H9 (cell line): ENCODE measurements at regions not wholly inside any gene's neighbourhood (a gene's known extent, or its start where the extent isn't known, plus 50 kb on each side); places are given as distances from the start of the nearest gene placed in this dataset.

Experiments used
- DNase-seq: peaks from one replicate; pipeline ENCODE4 v3.0.0-alpha.2; 2017
- H2AFZ ChIP-seq: one replicate; pipeline ENCODE4 v1.6.1; 2013; ENCODE audit warnings: mild to moderate bottlenecking, low read length, control low read depth, moderate library complexity
- H2AK5ac ChIP-seq: 2 replicates; pipeline ENCODE4 v1.6.1; 2013; ENCODE audit warnings: low read length, control low read depth, mixed read lengths; ENCODE audit not compliant: insufficient read length
- H2BK120ac ChIP-seq: one replicate; pipeline ENCODE4 v1.6.1; 2013; ENCODE audit warnings: low read depth, mild to moderate bottlenecking, low read length, control low read depth, inconsistent platforms; ENCODE audit not compliant: poor library complexity, severe bottlenecking
- H2BK12ac ChIP-seq: 2 replicates; pipeline ENCODE4 v1.6.1; 2013; ENCODE audit warnings: low read length, control low read depth, mixed read lengths, low read depth; ENCODE audit not compliant: insufficient read length
- H2BK15ac ChIP-seq: 2 replicates; pipeline ENCODE4 v1.6.1; 2013; ENCODE audit warnings: low read depth, low read length, control low read depth
- H2BK20ac ChIP-seq: one replicate; pipeline ENCODE4 v1.6.1; 2013; ENCODE audit warnings: low read depth, mild to moderate bottlenecking, low read length, control low read depth, inconsistent platforms; ENCODE audit not compliant: poor library complexity, severe bottlenecking
- H2BK5ac ChIP-seq: 2 replicates; pipeline ENCODE4 v1.6.1; 2013; ENCODE audit warnings: low read length, control low read depth, mixed read lengths; ENCODE audit not compliant: insufficient read length
- H3K14ac ChIP-seq: 2 replicates; pipeline ENCODE4 v1.6.1; 2013; ENCODE audit warnings: low read length, control low read depth; ENCODE audit not compliant: insufficient read depth
- H3K18ac ChIP-seq: 2 replicates; pipeline ENCODE4 v1.6.1; 2013; ENCODE audit warnings: low read depth, mild to moderate bottlenecking, mixed read lengths, low read length, control low read depth; ENCODE audit not compliant: insufficient read length
- H3K23ac ChIP-seq: 2 replicates; pipeline ENCODE4 v1.6.1; 2013; ENCODE audit warnings: low read length, control low read depth, mixed read lengths, low read depth; ENCODE audit not compliant: insufficient read length
- H3K23me2 ChIP-seq: 2 replicates; pipeline ENCODE4 v1.6.1; 2013; ENCODE audit warnings: low read depth, mild to moderate bottlenecking, mixed read lengths, low read length, control low read depth; ENCODE audit not compliant: insufficient read length, poor library complexity, severe bottlenecking
- H3K27ac ChIP-seq: 2 replicates; pipeline ENCODE4 v1.5.1; 2013; ENCODE audit warnings: low read length, control low read depth, mixed read lengths, low read depth; ENCODE audit not compliant: insufficient read length
- H3K27me3 ChIP-seq: 2 replicates; pipeline ENCODE4 v1.6.1; 2013; ENCODE audit warnings: low read length, control low read depth, inconsistent platforms; ENCODE audit not compliant: insufficient read depth
- H3K4ac ChIP-seq: 2 replicates; pipeline ENCODE4 v1.6.1; 2013; ENCODE audit warnings: low read depth, mild to moderate bottlenecking, control low read depth, inconsistent platforms, low read length, moderate library complexity
- H3K4me1 ChIP-seq: 2 replicates; pipeline ENCODE4 v1.6.1; 2013; ENCODE audit warnings: low read length, control low read depth, inconsistent platforms; ENCODE audit not compliant: insufficient read depth
- H3K4me2 ChIP-seq: 2 replicates; pipeline ENCODE4 v1.6.1; 2013; ENCODE audit warnings: low read length, control low read depth, mixed read lengths; ENCODE audit not compliant: insufficient read length, insufficient read depth
- H3K56ac ChIP-seq: 2 replicates; pipeline ENCODE4 v1.6.1; 2013; ENCODE audit warnings: low read depth, mild to moderate bottlenecking, mixed read lengths, low read length, control low read depth; ENCODE audit not compliant: insufficient read length
- H3K79me1 ChIP-seq: 2 replicates; pipeline ENCODE4 v1.6.1; 2013; ENCODE audit warnings: low read depth, mild to moderate bottlenecking, moderate library complexity, low read length, control low read depth, inconsistent platforms; ENCODE audit not compliant: insufficient read depth, poor library complexity, severe bottlenecking
- H3K79me2 ChIP-seq: 2 replicates; pipeline ENCODE4 v1.6.1; 2013; ENCODE audit warnings: low read length, control low read depth, inconsistent platforms; ENCODE audit not compliant: insufficient read depth
- H3K9ac ChIP-seq: 2 replicates; pipeline ENCODE4 v1.6.1; 2013; ENCODE audit warnings: low read length, control low read depth, mixed read lengths; ENCODE audit not compliant: insufficient read length; ENCODE audit errors: extremely low read depth
- H3K9me3 ChIP-seq: one replicate; pipeline ENCODE4 v1.6.1; 2013; ENCODE audit warnings: low read depth, low read length, inconsistent platforms; ENCODE audit not compliant: control insufficient read depth
- H3T11ph ChIP-seq: one replicate; pipeline ENCODE4 v1.6.1; 2013; ENCODE audit warnings: mild to moderate bottlenecking, low read length, control low read depth, inconsistent platforms
- H4K20me1 ChIP-seq: one replicate; pipeline ENCODE4 v1.6.1; 2013; ENCODE audit not compliant: control insufficient read depth, insufficient read length, insufficient read depth
- H4K5ac ChIP-seq: 2 replicates; pipeline ENCODE4 v1.6.1; 2013; ENCODE audit warnings: low read depth, mild to moderate bottlenecking, mixed read lengths, low read length, control low read depth; ENCODE audit not compliant: insufficient read length
- H4K8ac ChIP-seq: replicated peaks from 2 replicates; pipeline ENCODE4 v1.6.1; 2013; ENCODE audit warnings: low read length, control low read depth, mixed read lengths, low read depth; ENCODE audit not compliant: insufficient read length
- H4K91ac ChIP-seq: 2 replicates; pipeline ENCODE4 v1.6.1; 2013; ENCODE audit warnings: low read depth, mild to moderate bottlenecking, moderate library complexity, mixed read lengths, low read length, control low read depth; ENCODE audit not compliant: insufficient read length
- H3K27ac Mint-ChIP-seq, 3 experiments: 2 replicates in 2 of 3; 3 replicates in 1 of 3; pipeline ENCODE4 v1.8.0; 2020 to 2021; ENCODE audit warnings: mixed read lengths in 3 of 3, mild to moderate bottlenecking in 1 of 3, moderate library complexity in 1 of 3
- H3K27me3 Mint-ChIP-seq: 2 replicates; pipeline ENCODE4 v1.8.0; 2021; ENCODE audit warnings: low read depth, mild to moderate bottlenecking, moderate library complexity, mixed read lengths
- H3K36me3 Mint-ChIP-seq, 3 experiments: 2 replicates in 2 of 3; 3 replicates in 1 of 3; pipeline ENCODE4 v1.8.0; 2020 to 2021; ENCODE audit warnings: low read depth in 3 of 3, mixed read lengths in 3 of 3; ENCODE audit not compliant: insufficient read depth in 1 of 3
- H3K4me1 Mint-ChIP-seq, 2 experiments: 2 replicates each; pipeline ENCODE4 v1.8.0; 2020; ENCODE audit warnings: mixed read lengths in 2 of 2
- H3K4me3 Mint-ChIP-seq, 2 experiments: 2 replicates in 1 of 2; 3 replicates in 1 of 2; pipeline ENCODE4 v1.8.0; 2020 to 2021; ENCODE audit warnings: mild to moderate bottlenecking in 2 of 2, mixed read lengths in 2 of 2, moderate library complexity in 1 of 2
- H3K9me3 Mint-ChIP-seq, 2 experiments: 2 replicates in 1 of 2; 3 replicates in 1 of 2; pipeline ENCODE4 v1.8.0; 2020; ENCODE audit warnings: mild to moderate bottlenecking in 2 of 2, mixed read lengths in 2 of 2, moderate library complexity in 1 of 2
- WGBS: extraction: QIAGEN DNeasy Blood & Tissue Kit; methylation state at CpG from one replicate; pipeline ENCODE4 v1.1.7; 2013; ENCODE audit warnings: missing lambda C conversion rate, low lambda C conversion rate, mixed read lengths; ENCODE audit not compliant: insufficient read length; ENCODE audit errors: extremely low coverage; 5-methylcytosine and 5-hydroxymethylcytosine counted together
- TF ChIP-seq, protein P1 (sequence below): fragments of 200-600 bp; sonication (generic); conservative IDR thresholded peaks from 3 replicates; pipeline ENCODE4 v1.8.0; 2021; ENCODE audit warnings: antibody characterized with exemption, mild to moderate bottlenecking

DNA sequence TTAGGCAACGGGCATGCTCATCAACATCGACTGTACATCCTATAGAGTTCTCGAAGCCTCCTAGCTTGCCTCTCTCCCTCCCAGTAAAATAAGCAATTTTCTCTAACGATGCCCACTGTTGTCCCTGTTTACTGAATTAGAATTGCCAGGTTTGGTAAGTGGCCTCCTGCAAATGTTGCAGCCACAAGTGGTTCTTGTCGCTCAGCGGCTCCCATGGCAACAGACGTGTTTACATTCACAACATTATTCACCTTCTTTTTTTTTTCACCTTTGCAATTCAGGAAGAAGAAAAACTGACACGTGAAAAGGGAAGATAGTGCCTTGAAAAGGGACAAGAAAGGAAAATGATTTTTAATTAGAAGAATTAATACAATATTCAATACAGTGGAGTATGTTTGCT is 100.9 kb upstream of the PKP2 start:
- TF ChIP-seq, protein P1, sequence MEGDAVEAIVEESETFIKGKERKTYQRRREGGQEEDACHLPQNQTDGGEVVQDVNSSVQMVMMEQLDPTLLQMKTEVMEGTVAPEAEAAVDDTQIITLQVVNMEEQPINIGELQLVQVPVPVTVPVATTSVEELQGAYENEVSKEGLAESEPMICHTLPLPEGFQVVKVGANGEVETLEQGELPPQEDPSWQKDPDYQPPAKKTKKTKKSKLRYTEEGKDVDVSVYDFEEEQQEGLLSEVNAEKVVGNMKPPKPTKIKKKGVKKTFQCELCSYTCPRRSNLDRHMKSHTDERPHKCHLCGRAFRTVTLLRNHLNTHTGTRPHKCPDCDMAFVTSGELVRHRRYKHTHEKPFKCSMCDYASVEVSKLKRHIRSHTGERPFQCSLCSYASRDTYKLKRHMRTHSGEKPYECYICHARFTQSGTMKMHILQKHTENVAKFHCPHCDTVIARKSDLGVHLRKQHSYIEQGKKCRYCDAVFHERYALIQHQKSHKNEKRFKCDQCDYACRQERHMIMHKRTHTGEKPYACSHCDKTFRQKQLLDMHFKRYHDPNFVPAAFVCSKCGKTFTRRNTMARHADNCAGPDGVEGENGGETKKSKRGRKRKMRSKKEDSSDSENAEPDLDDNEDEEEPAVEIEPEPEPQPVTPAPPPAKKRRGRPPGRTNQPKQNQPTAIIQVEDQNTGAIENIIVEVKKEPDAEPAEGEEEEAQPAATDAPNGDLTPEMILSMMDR = no peak
- DNase-seq = peak; percentile 59
- Histone ChIP-seq H3K79me2 (no peaks in the 10 kb centered on the region), H4K20me1 (no peaks in the 10 kb centered on the region), H3K4me2 (no peak overlapping the region), H3K79me1 (no peaks in the 10 kb centered on the region), H2BK15ac (no peak overlapping the region), H2BK20ac (no peak overlapping the region), H3K18ac (no peak overlapping the region), H4K91ac (no peak overlapping the region), H3K4ac (no peak overlapping the region), H2AFZ (no peak overlapping the region), H3K23me2 (no peaks in the 10 kb centered on the region), H4K8ac (no peak overlapping the region), H2BK120ac (no peak overlapping the region), H3K9me3 (no peaks in the 10 kb centered on the region), H2BK12ac (no peak overlapping the region), H3K27ac (no peak overlapping the region), H3K14ac (no peak overlapping the region), H2BK5ac (no peak overlapping the region), H3K27me3 (no peaks in the 10 kb centered on the region), H3K56ac (no peak overlapping the region), H4K5ac (no peak overlapping the region), H3K23ac (no peak overlapping the region), H3T11ph (no peak overlapping the region), H3K4me1 (no peaks in the 10 kb centered on the region; the same call in 1 of the 2 replicates), H2AK5ac (no peak overlapping the region), H3K9ac (no peak overlapping the region)
- H3K4me3 Mint-ChIP-seq = no peak overlapping the region
- peaks cover 12 to 15% of the 10 kb centered on the region in 2 experiments for H3K4me1 Mint-ChIP-seq
- no peaks in the 10 kb centered on the region for H3K36me3 Mint-ChIP-seq
- no CpG with 5 or more reads among the region's 8 CpGs for WGBS
- H3K27me3 Mint-ChIP-seq = no peaks in the 10 kb centered on the region
- H3K9me3 Mint-ChIP-seq = no peaks in the 10 kb centered on the region
- peak overlapping the region; percentile 20 to 60 (median 32); a peak in 4 of 7 replicates for H3K27ac Mint-ChIP-seq
